GM12864 (cell line): ENCODE measurements at regions not wholly inside any gene's neighbourhood (a gene's known extent, or its start where the extent isn't known, plus 50 kb on each side); places are given as distances from the start of the nearest gene placed in this dataset.

ENCODE experiments used
- DNase-seq: peaks from one replicate; pipeline ENCODE4 v3.0.0-alpha.2; 2011; ENCODE audit warnings: low read depth
- H3K4me3 ChIP-seq: 2 replicates; pipeline ENCODE4 v1.5.1; 2011; ENCODE audit warnings: mild to moderate bottlenecking, low read depth, low read length, control low read depth
- TF ChIP-seq, protein P1 (sequence below): IDR thresholded peaks from 2 replicates; pipeline ENCODE4 v1.5.1; 2011; ENCODE audit warnings: low read depth, mild to moderate bottlenecking, moderate library complexity, low read length, control low read depth, inconsistent platforms; ENCODE audit errors: missing control alignments

DNA sequence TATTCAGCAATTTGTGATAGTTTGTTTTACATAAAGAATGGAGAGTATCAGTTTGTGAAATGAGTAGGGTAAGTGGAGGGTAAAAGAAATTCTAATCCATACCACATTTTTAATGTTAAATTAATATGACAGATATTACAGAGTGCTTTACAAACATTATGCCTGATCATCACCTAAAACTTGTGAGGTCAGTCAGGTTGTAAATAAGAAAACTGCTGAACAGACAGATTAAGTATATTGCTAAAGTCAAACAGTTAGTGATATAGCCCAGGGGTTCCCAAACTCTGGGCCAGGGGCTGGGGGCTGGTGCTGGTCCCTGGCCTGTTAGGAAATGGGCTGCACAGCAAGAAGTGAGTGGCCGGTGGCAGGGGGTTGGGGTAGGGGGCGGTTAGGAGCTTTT lies 273.6 kb downstream of the TRAM1L1 start:
- TF ChIP-seq, protein P1, sequence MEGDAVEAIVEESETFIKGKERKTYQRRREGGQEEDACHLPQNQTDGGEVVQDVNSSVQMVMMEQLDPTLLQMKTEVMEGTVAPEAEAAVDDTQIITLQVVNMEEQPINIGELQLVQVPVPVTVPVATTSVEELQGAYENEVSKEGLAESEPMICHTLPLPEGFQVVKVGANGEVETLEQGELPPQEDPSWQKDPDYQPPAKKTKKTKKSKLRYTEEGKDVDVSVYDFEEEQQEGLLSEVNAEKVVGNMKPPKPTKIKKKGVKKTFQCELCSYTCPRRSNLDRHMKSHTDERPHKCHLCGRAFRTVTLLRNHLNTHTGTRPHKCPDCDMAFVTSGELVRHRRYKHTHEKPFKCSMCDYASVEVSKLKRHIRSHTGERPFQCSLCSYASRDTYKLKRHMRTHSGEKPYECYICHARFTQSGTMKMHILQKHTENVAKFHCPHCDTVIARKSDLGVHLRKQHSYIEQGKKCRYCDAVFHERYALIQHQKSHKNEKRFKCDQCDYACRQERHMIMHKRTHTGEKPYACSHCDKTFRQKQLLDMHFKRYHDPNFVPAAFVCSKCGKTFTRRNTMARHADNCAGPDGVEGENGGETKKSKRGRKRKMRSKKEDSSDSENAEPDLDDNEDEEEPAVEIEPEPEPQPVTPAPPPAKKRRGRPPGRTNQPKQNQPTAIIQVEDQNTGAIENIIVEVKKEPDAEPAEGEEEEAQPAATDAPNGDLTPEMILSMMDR = no peak
- DNase-seq = no peak
- H3K4me3 ChIP-seq = no peak overlapping the region

DNA sequence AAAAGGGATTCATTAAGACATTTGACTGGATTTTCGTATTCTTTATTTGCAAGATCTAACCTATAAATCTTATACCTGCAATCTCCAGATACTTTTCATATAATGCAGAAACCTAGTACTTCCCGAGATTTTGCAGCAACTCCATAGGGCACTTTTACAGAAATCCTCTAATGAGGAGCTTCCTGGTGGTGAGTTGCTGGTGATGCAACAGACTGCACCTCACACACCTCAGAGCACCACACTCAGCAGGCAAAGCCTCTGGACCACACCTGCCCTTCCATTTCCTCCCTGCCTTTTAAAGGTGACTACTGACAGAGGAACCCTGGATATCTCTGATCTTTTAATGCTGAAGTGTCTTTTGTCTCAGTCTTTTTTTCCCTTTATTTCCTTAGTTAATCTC lies 289.4 kb downstream of the TRAM1L1 start:
- no peak overlapping the region for H3K4me3 ChIP-seq
- TF ChIP-seq, protein P1 = no peak
- no peak for DNase-seq

DNA sequence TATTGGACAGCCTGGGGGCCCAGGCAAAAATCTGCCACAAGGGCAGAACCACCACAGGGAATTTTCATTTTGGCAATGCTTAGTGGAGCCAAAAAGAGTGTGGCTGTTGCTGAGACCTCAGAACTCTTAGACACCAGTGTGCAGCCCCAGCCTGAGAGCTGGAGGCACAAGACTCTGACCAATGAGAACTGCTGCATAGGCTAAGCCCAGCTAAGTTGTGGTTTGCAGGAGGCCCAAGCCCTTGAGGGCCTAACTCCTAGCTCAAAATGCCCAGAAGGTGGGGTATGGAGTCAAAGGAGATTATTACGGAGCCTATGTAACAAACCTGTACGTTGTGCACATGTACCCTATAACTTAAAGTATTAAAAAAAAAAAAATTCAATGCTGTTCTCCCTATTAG lies 296.7 kb downstream of the TRAM1L1 start:
- no peak overlapping the region for H3K4me3 ChIP-seq
- no peak for DNase-seq
- TF ChIP-seq, protein P1 = no peak

DNA sequence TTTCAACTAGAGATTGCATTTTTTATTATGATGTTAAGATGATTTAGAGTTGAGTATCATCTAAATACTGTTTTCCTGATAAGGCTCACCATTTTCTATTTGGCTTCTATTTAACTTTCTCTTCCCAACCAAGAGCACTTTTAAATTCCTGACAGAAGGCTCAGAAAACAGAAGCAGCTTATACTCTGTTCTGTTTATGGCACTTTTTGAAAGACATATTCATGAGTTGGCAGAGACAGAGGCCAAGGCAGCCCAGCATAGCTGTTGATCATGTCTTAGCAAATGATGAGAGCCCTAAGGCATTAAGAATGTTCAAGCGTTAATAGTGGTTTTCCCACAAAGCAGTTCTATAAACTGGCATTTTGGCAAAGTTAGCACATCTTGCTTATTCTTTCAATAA lies 330.3 kb downstream of the TRAM1L1 start:
- TF ChIP-seq, protein P1 = no peak
- no peak for DNase-seq
- H3K4me3 ChIP-seq = no peak overlapping the region

DNA sequence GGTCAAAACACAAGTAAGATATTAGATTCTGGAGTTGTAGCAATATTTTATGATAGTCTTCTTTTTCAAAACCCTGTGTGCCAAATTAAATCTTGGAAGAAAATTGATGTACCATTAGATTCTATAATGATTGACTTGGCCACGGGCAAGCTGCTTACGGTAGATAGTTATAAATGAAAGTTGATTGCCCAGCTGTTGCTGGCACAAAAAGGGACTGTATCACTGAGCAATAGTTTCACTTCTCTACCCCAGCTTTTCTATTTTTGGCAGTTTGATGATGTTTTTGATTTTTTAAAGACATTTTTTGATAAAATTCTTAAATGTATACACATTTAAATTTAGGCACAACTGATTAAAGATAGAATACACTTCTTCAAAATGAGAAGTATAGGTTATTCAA lies 333.3 kb downstream of the TRAM1L1 start:
- DNase-seq = no peak

DNA sequence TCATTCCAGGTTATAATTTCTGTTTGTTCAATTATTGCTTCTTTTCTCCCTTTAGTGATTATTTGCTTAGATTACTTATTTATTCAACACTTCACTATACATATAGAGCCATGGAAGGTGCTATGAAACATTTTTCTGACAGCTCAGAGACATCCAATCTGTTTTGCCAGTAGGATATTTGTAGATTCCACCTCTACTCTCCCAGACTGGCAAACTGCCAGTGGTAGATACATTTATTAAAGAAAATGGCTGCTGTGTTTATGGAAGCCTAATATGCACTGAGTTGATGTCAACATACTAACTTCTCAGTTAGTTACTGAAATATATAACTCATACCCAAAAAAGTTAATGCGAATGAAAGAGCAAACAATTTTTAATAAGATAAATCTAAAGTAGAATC lies 348.6 kb downstream of the TRAM1L1 start:
- TF ChIP-seq, protein P1 = no peak
- H3K4me3 ChIP-seq = no peak overlapping the region
- DNase-seq = no peak

More for the DNA sequence above, 333.3 kb downstream of the TRAM1L1 start:
- TF ChIP-seq, protein P1 = no peak
- no peak overlapping the region for H3K4me3 ChIP-seq

DNA sequence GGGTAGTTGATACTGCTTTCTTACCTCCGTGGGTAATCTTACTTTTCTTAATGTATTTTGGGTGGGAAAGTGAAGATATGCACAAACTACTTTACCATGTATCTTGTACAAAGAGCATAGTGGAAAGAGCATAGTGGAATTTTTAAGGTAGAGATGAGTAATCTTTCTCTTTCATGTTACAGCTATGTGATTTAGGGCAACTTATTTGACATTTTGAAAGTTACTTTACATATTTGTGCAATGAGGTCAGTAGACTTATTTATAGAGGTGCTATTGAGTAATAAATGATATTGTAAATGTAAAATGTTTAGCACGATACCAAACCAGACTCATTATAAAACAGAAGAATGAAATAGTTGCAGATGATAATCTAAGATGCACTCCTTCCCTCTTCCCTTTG lies 351.2 kb downstream of the TRAM1L1 start:
- H3K4me3 ChIP-seq = no peak overlapping the region
- no peak for DNase-seq
- TF ChIP-seq, protein P1 = no peak
